ENCODE measurements at regions not wholly inside any gene's neighbourhood (a gene's known extent, or its start where the extent isn't known, plus 50 kb on each side); places are given as distances from the start of the nearest gene placed in this dataset.

DNA sequence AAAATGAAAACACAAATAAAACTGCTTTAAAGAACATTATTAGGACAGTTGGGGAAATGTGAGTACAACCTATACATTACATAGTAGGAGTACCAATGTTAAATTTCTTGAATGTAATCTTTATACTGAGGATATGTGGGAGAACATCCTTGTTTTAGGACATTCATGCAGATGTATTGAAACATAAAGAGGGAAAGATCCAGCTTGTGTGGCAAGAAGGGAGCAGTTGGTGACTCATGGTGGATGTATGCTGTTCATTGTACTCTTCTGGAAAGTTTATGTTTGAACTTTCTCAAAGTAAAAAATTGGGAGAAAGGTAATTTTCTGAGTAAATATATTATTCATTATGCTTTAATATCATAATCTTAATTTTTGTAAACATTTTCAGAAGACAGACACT lies 132.1 kb upstream of the DLGAP1 start:
- no peaks in the 10 kb centered on the region for H3K4me1 ChIP-seq (ENCODE audit: insufficient read depth, low read length, poor library complexity, severe bottlenecking)
- no peaks in the 10 kb centered on the region for H3K27me3 ChIP-seq (replicated peaks; ENCODE audit: insufficient read depth, low read depth, low read length, poor library complexity)
- no peak overlapping the region for H3K4me3 ChIP-seq (ENCODE audit: low read depth, low read length, poor library complexity, severe bottlenecking)
- H3K9me3 ChIP-seq (ENCODE audit: low read depth, low read length, poor library complexity, severe bottlenecking), result no peaks in the 10 kb centered on the region
- TF ChIP-seq EZH2 (IDR thresholded peaks at IDR 0.05; ENCODE audit: borderline replicate concordance, low read depth, low read length, poor library complexity, severe bottlenecking), result no peak
- TF ChIP-seq, protein P1, sequence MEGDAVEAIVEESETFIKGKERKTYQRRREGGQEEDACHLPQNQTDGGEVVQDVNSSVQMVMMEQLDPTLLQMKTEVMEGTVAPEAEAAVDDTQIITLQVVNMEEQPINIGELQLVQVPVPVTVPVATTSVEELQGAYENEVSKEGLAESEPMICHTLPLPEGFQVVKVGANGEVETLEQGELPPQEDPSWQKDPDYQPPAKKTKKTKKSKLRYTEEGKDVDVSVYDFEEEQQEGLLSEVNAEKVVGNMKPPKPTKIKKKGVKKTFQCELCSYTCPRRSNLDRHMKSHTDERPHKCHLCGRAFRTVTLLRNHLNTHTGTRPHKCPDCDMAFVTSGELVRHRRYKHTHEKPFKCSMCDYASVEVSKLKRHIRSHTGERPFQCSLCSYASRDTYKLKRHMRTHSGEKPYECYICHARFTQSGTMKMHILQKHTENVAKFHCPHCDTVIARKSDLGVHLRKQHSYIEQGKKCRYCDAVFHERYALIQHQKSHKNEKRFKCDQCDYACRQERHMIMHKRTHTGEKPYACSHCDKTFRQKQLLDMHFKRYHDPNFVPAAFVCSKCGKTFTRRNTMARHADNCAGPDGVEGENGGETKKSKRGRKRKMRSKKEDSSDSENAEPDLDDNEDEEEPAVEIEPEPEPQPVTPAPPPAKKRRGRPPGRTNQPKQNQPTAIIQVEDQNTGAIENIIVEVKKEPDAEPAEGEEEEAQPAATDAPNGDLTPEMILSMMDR (conservative IDR thresholded peaks at IDR 0.05; ENCODE audit: low read depth, low read length), result no peak
- intact Hi-C loops (cut with micrococcal nuclease; ENCODE audit: unreplicated experiment), result no loop called here
- H3K36me3 ChIP-seq (ENCODE audit: insufficient read depth, low read length, poor library complexity, severe bottlenecking), result no peaks in the 10 kb centered on the region
- ChIA-PET POLR2A (ENCODE audit: low non-redundant PET) (no interaction called here), CTCF (no interaction called here)
- no peak overlapping the region for H3K27ac ChIP-seq (ENCODE audit: low read depth, low read length, poor library complexity, severe bottlenecking)
- BruUV-seq (replicated peaks), result TSS peak; percentile 73
- DNase-seq (ENCODE audit: low spot score), result no peak

DNA sequence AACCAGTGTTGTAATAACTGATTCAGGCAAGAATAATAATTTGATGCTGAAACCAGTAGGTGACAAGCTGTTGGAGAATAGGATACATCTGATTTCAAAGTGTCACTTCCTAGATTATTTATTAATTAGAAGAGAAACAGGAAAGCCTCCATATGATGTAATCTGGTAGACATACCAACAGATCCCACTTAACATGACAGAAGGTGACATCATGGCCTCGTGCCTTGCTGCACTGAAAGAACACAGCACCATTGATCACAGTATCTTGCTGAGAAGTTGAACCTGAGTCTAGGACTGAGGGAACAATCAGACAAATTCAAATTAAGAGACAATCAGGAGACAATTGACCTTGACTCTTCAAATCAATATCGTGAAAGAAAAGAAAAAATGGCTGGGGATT lies 131.6 kb upstream of the DLGAP1 start:
- peak; percentile 50 for DNase-seq (ENCODE audit: low spot score)
- no peaks in the 10 kb centered on the region for H3K36me3 ChIP-seq (ENCODE audit: insufficient read depth, low read length, poor library complexity, severe bottlenecking)
- ChIA-PET POLR2A (ENCODE audit: low non-redundant PET) (no interaction called here), CTCF (no interaction called here)
- no peaks in the 10 kb centered on the region for H3K4me1 ChIP-seq (ENCODE audit: insufficient read depth, low read length, poor library complexity, severe bottlenecking)
- no TSS peak for BruUV-seq (replicated peaks)
- no peak overlapping the region for H3K27ac ChIP-seq (ENCODE audit: low read depth, low read length, poor library complexity, severe bottlenecking)
- no peaks in the 10 kb centered on the region for H3K27me3 ChIP-seq (replicated peaks; ENCODE audit: insufficient read depth, low read depth, low read length, poor library complexity)
- intact Hi-C loops (cut with micrococcal nuclease; ENCODE audit: unreplicated experiment), result no loop called here
- no peaks in the 10 kb centered on the region for H3K9me3 ChIP-seq (ENCODE audit: low read depth, low read length, poor library complexity, severe bottlenecking)
- H3K4me3 ChIP-seq (ENCODE audit: low read depth, low read length, poor library complexity, severe bottlenecking), result no peak overlapping the region
- no peak for TF ChIP-seq EZH2 (IDR thresholded peaks at IDR 0.05; ENCODE audit: borderline replicate concordance, low read depth, low read length, poor library complexity, severe bottlenecking)
- TF ChIP-seq, protein P1 (conservative IDR thresholded peaks at IDR 0.05; ENCODE audit: low read depth, low read length), result no peak

DNA sequence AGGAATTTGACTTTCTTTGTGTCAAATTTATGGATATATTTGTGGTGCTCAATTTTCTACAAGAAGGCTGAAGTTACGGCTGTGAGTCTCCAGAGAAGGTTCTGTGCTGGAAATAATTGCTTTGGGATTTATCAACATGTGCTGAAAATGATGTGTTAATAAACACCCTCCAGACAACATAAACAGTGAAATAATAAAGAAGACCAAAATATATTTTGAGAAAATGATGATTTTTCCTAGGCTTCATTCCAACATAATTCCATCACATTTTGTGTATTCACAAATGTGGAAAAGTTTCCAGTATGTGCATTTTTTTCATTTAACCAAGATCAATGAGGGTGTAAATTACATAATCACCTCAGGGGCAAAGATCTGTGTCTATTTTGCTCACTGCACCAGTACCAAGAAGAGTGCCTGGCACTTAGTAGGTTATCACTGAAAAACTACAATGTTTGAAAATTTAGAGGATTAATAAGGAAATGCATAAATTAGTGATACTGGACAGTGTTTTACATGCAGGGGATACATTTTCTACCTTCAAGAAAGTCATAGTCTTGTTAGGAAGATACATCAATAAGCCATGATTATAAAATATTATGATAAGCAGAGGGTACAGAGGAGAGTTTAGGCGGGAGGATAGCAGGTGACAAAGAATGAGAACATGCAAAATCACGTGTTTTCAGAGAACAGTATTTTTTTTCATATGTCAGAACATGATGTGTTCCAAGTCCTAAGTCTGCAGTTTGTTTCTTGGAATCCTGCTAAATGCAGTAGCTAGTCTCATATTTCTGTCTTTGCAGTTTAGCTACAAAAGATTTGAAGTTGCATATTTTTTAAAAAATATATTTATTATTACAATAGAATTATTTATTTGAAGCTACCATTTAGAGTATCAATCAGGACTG lies 127.6 kb upstream of the DLGAP1 start:
- ChIA-PET CTCF (no interaction called here), POLR2A (ENCODE audit: low non-redundant PET) (no interaction called here)
- no peak overlapping the region for H3K27ac ChIP-seq (ENCODE audit: low read depth, low read length, poor library complexity, severe bottlenecking)
- no peaks in the 10 kb centered on the region for H3K9me3 ChIP-seq (ENCODE audit: low read depth, low read length, poor library complexity, severe bottlenecking)
- H3K36me3 ChIP-seq (ENCODE audit: insufficient read depth, low read length, poor library complexity, severe bottlenecking), result no peaks in the 10 kb centered on the region
- intact Hi-C loops (cut with micrococcal nuclease; ENCODE audit: unreplicated experiment), result loop anchor here (1.0 kb wide), 1 partner anchor 30 kb away; no protein-coding TSS in a partner anchor
- no TSS peak for BruUV-seq (replicated peaks)
- no peaks in the 10 kb centered on the region for H3K27me3 ChIP-seq (replicated peaks; ENCODE audit: insufficient read depth, low read depth, low read length, poor library complexity)
- no peaks in the 10 kb centered on the region for H3K4me1 ChIP-seq (ENCODE audit: insufficient read depth, low read length, poor library complexity, severe bottlenecking)
- DNase-seq (ENCODE audit: low spot score), result no peak
- TF ChIP-seq EZH2 (IDR thresholded peaks at IDR 0.05; ENCODE audit: borderline replicate concordance, low read depth, low read length, poor library complexity, severe bottlenecking), result no peak
- TF ChIP-seq, protein P1 (conservative IDR thresholded peaks at IDR 0.05; ENCODE audit: low read depth, low read length), result no peak
- H3K4me3 ChIP-seq (ENCODE audit: low read depth, low read length, poor library complexity, severe bottlenecking), result no peak overlapping the region
